ENCODE measurements at regions not wholly inside any gene's neighbourhood (a gene's known extent, or its start where the extent isn't known, plus 50 kb on each side); places are given as distances from the start of the nearest gene placed in this dataset.
"Not testable (repeated sequence)": the region's sequence is repeated elsewhere in the genome, so short reads cannot be mapped to it uniquely, and the experiment has no call there.

DNA sequence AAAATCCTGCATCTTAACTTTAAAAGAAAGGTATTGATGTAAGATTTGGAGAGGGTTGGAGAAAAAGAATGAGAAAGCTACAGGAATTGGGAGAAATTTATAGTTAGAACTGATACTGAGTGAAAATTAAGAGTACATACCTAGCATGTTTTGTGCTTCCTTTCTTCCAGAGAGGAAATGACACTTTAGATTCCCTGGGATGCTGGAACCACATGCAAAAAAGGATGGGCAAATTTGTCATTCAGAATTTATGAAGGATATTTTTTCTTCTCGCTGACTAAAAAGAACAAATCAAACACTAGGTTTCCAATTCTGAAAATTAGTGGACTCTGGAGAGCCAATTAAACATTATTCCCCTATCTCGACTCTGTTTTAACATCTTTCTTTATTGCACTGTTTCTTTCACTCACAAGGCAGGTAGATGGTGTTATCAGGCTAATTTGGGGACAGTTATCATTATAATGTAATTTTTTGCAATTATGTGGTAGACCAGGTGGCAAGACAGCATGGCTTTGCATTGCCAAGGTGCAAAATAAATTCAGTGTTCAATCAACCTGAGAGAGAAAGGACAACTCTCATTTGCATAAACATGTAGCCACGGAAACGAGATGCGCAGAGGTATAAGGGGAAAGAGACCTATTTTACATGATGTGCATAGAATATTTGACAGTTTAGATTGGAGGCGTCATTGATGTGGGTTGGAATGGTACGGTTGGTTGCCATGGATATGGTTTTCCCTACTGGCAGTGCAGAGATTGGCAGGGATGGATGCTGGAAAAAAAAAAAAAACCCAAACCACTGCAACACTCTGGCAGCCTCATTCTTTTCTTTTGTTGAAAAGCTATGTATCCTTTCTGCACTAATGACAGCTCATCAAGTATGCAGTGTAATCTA is 320.4 kb upstream of the CCNH start:
- no peak for DNase-seq

DNA sequence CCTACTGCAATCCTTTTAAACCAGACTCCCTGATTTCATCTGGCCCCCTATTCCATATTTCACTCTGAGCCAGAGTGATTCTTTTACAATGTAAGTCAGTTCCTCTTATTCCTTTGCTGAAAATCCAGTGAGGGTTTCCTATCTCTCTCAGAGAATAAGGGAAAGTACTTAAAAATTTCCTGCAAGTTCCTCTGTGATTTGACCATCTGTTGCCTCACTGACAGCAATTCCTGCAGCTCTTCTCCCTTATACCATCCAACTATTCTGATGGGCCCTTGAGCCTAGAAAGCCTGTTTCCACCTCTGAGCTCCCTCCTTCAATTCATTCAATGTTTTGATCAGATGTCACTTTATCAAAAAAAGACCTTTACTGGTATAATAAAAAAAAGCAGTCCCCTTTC is 317.1 kb upstream of the CCNH start:
- DNase-seq, result no peak

DNA sequence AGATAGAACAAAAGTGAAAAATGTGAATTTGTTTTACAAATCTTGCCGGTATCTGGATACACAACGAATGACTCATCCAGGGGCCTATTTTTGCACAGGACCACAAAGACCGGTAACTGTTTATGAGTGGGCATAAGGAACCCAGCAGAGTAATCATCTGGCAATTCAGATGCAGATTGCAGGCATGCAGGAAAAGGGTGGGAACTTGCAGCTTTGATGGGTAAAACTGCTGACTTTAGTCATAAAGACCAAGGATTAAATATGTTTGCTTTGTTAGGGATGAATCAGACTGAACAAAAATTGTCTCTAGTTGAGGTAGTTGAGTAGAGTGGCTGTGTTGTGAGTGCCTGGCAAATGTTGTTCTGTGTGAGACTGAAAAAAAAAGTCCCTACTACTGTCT is 309.6 kb upstream of the CCNH start:
- no peak for DNase-seq

DNA sequence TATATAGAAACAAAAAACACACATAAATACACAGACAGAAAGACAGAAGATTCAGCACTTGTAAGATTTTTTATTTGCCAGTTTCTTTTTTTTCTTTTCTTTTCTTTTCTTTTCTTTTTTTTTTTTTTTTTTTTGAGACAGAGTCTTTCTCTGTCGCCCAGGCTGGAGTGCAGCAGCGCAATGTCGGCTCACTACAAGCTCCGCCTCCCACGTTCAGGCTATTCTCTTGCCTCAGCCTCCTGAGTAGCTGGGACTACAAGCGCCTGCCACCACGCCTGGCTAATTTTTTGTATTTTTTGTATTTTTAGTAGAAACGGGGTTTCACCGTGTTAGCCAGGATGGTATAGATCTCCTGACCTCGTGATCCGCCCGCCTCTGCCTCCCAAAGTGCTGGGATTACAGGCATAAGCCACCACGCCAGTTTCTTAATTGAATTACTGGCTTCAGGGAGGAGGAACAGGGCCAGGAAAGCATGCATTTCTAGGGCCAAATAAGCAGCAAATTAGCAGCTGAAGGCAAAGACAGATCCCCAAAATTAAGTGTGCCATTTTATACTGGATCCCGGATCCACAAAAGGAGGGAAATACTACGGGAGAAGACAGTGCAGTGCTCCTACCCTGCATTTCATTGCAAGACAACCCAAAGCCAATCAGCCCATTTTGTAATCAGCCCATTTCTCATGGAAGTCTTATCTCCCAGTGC is 305.6 kb upstream of the CCNH start:
- DNase-seq, result not testable (repeated sequence)

DNA sequence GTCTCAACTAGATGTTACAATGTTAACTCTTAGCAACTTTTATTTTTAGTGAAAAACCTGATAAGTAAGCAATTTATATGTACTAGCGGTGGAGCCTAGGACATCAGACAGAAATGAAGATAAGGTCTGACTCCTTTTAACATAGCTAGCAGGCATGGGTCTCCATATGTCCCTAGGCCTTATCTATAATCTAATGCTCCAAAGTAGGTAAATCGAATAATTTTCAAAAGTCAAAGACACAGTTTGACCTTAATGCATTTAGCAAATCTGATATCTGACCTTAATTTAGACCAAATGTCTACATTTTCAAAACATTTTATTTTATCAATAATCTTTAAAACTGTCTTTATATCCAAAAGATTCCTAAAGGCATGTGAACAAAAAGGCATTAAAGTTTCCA is 305.0 kb upstream of the CCNH start:
- no peak for DNase-seq

DNA sequence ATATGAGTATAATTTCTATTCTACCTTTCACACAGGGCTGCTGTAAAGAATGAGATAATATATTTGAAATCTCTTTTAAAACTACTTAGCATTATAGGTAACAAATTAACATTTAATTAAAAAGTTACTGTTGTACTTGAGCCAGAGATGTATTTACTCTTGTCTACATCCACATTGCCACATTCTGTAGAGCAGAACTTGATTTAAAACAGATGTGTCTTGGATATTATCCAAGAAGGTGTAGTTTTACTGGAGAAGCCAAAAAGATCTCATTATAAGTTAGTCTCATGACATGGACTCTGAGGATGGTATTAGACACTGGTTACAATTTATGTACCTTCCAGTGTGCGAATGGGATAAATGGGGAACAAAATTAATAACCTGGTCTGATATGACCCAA is 293.1 kb upstream of the CCNH start:
- DNase-seq, result no peak

DNA sequence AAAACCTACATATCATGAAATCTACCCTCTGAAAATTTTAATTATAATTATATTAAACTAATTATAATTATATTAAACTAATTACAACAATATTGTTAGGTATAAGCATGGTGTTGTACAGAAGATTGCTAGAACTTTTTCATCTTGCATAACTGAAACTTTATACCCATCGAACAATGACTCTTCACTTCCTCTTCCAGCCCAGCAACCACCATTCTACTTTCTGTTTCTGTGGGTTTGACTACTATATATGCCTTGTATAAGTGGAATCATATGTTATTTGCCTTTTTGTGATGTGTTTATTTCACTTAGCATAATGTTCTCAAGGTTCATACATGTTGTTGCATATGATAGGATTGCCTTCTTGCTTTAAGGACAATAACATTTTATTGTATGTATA is 274.2 kb upstream of the CCNH start:
- DNase-seq, result no peak

DNA sequence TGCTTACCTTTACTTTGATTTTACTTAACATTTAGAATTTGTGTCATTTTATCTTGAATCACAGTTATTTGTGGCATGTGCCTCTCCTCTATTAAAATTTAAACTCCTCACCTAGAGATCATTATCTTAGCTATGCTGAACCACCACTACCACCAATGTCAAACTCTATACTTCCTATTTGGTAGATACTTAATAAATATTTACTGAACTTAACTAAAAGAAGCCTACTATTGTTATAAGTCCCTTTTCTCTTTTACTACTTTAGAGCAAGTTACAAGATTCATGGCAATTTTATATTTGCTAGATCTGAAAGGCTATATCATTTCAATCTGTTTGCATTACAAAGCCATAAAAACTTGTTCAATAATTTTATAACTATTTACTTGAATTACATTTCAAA is 273.3 kb upstream of the CCNH start:
- no peak for DNase-seq

DNA sequence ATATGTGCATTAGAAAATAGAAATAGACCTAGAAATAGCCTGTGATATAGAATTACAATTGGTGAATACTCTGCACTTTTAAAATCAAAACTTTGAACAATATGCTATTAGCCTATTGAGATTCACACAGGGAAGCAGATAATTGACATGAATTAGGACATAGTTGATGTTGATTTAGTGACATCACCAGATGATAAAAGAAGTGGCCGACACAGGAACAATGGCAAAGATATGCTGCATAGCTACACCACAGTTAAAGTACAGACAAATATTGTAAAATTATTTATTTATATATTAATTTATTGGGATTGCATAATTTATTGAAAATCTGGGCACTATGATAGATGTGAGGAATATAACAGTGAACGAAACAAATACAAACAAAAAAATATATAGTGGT is 261.5 kb upstream of the CCNH start:
- DNase-seq, result no peak

DNA sequence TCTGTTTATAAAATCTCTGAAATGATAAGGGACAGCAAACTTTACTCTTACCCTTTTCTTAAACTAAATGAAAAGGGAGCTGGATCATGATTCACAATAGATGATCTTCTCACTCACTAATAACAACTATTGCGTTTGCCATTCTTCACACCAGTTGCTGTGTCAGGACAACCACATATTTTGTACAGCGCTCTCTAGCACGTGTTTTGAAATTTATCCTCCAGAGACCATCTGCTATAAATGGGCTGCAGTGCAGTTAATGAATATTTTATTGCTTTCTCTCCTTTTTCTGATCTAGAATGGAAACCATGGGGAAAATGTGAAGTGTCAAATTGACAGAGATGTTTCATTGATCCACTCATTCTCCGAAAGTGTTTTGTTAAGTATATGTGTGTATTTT is 258.4 kb upstream of the CCNH start:
- DNase-seq, result no peak

DNA sequence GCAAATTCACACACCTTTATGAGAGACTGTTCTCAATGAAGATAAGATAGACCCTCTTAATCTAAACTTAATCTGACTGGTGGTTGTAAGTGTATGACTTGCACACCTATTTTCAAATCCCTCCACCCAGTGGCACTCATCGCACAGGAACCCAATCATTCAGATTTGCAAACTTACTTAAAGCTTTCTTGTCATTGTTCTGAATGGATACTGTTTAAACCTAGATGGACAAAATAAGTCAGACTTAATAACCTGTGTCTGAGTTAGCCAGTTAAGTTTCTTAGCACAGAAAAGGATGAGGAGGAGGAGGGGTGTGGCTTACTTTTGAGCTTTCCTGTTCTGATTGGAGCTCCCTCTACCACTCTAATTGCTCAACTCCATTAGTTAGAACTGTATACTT is 252.4 kb upstream of the CCNH start:
- DNase-seq, result no peak

DNA sequence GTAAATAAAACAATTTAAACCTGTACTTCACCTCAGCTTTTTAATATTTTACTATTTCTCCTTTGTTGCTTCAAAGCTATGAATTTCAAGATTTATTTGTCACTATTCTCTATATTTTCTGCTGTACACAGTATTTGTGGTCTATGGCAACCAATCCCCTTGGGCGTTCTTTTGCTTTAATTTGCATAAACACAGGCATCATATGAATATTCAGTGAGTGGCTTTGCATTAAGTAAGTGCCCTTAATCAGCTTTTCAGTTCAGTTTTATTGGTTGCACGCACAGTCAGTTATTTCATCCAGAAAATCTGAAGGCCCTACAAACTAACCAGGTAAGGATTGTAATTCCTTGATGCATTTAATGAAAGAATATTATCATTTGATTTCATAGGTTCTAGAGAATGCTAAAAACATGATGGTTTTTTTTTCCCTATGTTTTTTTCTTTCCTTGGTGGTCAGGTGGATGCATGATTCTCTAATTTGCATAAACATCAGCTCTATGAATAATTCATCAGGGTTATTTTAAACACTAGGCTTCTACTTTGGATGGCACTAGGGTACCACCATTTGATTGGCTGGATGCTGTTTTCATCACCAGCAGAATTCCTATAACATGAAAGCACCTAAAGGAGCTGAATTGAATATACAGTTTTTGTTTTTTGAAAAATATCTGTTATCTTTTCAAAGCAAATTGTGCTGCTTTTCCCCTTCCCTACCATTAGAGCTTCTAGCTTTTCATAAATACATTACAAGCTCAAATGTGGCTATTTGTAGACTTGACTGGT is 249.2 kb upstream of the CCNH start:
- no peak for DNase-seq

DNA sequence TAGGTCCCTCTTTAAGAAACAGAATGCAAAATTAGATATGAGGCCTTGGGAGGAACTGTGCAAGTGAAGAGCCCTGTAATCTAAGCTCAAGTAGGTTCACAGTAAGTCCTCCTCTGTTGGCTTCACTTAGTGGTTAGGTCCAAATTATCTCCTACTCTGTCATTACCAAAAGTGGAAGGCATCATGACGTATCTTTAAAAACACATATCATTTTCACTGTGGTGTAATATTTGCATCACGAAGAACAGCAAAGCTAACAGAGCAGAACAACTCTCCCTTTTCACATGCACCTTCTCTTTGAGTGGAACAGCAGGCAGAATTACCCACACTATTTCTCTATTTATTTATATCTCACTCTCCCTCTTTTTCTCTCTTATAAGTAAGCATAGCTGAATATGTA is 240.5 kb upstream of the CCNH start:
- DNase-seq, result no peak

DNA sequence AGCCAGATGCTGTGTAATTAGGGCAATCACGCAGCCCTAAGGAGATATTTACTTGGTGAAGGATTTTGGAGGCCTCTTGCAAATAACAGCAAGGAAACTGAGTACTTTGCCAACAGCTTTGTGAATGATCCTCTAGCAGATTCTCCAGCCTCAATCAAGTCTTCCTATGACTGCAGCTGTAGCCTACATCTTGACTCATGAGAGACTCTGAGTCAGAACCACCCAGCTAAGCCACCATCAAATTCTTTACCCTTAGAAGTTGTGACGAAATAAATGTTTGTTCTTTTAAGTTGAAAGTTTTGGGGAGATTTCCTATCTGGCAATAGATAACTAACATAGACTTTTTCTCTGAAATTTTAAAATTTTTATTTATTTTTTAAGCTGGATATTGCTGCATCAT is 237.6 kb upstream of the CCNH start:
- no peak for DNase-seq

DNA sequence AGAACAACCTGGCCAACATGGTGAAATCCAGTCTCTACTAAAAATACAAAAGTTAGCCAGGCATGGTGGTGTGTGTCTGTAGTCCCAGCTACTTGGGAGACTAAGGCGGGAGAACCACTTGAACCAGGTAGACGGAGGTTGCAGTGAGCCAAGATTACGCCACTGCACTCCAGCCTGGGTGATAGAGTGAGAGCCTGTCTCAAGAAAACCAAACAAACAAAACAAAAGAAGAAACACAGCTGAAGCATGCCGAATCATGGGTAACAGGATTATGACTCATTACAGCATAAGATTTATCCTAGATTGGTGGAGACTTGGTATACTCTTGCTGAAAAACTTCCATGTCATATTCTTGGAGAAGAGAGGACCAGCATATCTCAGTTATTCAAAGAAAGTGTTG is 236.7 kb upstream of the CCNH start:
- no peak for DNase-seq

DNA sequence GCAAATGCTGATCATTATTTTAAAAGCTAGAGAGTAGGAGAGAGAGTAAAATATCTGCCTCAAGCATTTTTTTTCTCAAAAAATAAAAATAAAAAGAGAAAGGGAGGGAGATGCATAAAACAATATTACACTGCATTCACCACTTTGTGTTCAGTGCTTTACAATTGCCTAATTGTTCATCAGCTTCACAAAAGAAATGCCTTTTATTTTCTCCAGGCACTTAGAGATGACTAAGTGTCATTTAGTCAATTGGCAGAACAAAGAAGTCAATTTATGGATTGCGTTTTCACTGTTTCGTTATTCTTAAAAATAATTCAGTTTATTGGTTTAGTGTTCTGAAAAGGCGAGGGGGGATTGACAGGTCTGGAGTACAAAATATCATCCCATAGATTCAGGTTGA is 232.5 kb upstream of the CCNH start:
- no peak for DNase-seq

DNA sequence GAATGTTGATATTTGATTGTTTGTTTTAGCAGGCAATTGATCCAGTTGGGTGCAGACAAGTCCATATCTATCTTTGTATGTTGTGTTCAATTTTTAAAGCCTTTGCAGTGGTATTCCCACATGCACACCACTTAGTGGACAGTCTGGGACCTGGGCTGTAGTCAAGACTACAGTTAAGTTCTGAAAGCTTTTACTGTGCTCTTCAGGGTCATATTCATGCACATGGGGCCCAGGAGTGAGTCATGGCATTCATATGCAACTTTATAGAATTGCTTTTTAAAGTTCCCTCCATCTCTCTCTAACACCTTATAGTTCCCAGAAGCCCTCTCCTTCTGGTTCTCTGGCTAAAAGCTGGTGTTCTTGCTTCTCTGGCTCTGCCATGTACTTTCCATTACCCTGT is 228.2 kb upstream of the CCNH start:
- no peak for DNase-seq

DNA sequence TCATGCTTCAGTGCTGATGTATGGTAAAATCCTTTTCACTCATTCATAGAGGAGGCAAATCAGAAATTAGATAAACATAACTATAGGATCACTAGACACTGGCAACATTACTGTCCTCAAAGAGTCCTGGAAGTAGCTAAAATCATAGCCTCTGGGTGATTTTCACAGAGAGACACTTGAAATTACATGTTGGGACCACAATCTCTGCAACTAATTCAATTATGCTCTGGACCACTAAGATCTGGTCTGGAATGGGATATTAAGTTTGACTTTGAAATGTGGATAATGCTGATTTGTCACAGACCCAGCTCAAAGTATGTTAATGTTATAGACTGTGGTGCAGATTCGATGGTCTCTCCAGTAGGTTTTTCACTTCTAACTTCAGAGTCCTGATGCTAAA is 214.6 kb upstream of the CCNH start:
- no peak for DNase-seq

DNA sequence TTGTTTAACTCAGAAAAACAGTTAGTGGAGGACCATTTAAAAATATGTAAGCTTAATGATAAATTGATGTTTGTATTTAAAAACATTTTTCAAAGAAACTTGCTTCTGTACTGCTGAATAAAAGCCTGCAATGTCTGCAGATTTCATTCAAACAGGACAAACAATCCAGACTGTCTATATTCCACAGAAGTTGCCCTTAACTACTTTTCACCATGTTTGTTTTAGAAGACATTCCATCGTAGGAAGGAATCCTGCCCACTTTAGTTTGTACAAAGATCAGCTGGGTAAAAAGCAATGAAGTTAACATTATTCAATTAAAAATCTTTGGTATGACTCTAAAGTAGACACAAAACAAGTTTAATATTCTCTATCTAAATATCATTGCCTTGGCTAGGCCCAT is 195.7 kb upstream of the CCNH start:
- DNase-seq, result no peak

DNA sequence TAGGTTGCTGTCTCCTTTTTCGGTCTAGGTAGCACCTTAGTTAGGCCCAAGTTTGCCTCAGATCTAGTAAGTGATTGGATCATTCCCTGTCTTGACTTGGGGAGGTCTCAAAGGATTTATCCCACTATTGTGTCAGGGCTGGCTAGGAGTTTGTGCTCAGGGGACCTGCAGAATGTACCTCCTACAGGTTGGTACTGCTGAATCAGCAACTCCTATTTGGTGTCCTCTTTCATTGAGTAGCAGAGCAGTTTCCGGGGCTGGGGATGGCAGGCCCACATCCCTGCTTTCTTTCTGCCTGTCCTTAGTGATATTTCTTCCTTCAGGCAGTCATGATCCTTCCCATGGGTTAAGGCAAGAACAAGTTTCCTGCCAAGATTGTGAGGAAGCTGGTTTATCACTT is 192.9 kb upstream of the CCNH start:
- no peak for DNase-seq

DNA sequence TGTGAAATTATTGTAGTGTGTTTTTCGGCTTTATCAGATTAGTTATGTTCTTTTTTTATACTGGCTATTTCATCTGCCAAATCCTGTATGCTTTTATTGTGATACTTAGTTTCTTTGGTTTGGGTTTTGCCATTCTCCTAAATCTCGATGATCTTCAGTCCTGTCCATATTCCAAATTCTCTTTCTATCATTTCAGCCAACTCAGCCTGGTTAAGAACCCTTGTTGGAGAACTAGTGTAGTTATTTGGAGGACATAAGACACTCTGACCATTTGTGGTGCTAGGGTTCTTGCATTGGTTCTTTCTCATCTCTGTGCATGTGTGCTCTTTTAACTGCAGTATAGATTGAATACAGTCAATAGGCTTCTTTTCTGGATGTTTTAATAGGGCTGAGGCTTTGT is 187.0 kb upstream of the CCNH start:
- no peak for DNase-seq

DNA sequence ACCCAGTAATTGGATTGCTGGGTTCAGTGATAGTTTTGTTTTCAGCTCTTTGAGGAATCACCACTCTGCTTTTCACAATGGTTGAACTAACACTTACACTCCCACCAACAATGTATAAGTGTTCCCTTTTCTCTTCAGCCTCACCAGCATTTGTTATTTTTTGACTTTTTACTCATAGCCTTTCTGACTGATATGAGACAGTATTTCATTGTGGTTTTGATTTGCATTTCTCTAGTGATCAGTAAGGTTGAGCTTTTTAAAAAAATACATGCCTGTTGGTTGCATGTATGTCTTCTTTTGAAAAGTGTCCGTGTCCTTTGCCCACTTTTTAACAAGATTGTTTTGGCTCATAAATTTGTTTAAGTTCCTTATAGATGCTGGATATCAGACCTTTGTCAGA is 185.7 kb upstream of the CCNH start:
- DNase-seq, result no peak

DNA sequence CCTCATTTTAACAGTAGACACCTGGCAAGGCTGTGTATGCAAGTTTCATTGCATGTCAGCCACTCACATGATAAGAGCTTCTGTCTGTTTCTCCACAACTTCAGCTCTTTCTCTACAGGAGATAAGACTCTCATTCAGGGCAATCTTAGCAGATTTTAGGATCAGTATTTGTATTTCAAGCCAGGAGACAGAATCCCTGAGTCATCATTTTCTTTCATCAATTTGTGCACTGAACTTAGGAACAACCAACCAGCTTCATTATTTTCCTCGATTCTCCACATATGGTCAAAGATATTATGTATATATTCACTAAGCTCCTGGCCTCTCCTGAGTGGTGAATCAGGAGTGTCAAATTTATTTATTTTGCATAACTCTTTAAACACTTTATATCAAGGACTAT is 181.8 kb upstream of the CCNH start:
- DNase-seq, result no peak

DNA sequence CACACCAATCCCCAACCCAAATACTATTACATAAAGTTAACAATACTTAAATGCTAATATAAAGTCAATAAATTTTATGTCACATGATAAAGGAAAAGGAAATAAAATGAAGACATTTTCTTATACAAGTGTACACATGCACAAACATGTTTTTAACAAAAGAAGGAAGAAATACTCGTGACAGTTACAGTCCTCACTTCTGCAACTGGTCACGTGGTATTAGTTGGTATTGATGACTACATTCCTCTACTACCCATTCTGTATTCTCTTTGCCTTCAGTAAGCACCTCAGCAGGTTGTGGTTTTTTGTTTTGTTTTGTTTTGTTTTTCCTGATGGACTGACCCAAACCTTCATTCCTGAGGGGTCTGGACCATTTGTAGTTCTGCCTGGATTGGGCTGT is 176.9 kb upstream of the CCNH start:
- no peak for DNase-seq

Data from NCI-H1105 (cell line).